Stimulated activated CD4-positive, alpha-beta T cell treated with anti-CD3 and anti-CD28 coated beads, TNF-alpha, amount 100 ng/mL, for 24 hours (primary cell): ENCODE measurements at regions not wholly inside any gene's neighbourhood (a gene's known extent, or its start where the extent isn't known, plus 50 kb on each side); places are given as distances from the start of the nearest gene placed in this dataset.

Source experiments
- DNase-seq, 3 experiments: peaks; one replicate each; pipeline ENCODE4 v3.0.0-alpha.2; 2020; ENCODE audit warnings: low read depth in 3 of 3

GRCh38 chr2:176612036-176612435, 342.8 kb downstream of the MTX2 start:
- DNase-seq = no peak

GRCh38 chr2:176612736-176613135, 343.5 kb downstream of the MTX2 start:
- DNase-seq = no peak

GRCh38 chr2:176613323-176613987, 344.2 kb downstream of the MTX2 start:
- DNase-seq = no peak

- DNase-seq = no peak
Observed at GRCh38 chr2:176614049-176614448, 344.8 kb downstream of the MTX2 start.

DNA sequence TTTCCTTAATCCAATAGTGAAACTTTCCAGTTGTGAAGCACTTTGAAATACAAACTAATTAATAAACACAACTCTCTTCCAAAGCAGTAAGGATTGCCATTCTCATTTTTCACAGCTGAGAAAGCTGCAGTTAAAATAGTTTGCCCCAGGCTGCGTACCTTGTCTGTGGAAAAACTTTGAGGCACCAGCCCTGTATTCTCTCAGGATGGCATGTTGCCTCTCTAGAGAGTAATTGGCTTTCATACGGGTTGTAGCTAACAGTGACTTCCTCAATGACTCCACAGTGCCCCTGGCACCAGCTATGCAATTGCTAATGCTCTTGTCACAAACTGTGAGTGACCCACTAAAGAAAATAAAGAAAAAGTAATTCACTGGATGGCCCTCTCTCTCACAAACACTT, 345.7 kb downstream of the MTX2 start:
- no peak for DNase-seq

GRCh38 chr2:176619504-176619903, 350.3 kb downstream of the MTX2 start:
- DNase-seq = no peak

DNA sequence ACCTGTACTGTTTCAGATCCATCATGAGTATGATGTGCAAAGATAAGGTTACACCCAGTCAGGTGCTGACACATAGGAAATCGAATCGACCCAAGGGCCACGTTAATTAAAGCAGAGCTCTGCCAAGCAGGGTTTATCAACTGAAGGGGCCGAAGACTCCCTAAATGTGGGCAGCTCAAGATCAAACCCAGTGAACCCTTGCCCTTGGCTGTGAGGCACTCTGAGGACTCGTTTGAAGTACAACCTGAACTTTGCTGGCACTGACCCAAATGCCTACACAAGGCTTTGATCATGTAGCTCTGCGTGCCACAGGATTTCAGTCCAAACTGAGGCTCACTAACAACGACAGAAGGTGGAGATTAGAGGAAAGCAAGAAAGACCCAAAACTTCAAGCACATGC, 352.1 kb downstream of the MTX2 start:
- no peak for DNase-seq

GRCh38 chr2:176622792-176623191, 353.6 kb downstream of the MTX2 start:
- DNase-seq = no peak

DNA sequence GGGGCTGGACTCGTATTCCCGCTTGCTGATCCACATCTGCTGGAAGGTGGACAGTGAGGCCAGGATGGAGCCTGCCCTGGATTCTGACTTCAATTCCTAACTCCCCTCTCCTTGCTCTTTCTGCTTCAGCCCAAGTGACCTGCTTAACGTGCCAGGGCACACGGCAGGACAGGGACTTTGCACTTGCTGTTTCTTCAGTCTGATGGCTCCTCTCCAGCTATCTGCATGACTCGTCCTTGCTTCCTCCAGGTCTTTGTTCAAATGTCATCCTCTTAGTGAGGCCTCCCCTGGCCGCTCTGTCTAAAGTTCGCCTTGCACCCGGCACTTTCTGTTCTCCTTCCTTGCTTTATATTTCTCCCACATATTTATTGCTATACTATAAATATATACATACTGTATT, 357.6 kb downstream of the MTX2 start:
- no peak for DNase-seq

DNA sequence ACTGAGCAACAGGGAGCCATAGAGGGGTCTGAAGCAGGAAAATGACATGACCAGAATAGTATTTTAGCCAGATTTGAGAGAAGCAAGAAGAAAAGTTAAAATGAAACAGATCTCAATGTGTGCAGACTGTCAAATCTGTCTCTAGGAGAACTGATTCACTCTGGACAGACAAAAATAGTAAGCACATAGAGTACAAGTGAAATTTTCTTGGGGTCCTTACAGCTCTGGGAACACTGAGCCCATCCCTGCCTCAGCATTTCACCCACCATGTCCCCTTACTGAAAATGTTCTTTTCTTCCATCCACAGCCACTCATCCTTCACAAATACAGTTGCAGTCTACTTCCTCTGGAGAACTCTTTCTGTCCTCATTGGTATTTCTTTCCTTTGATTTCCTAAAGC, 359.2 kb downstream of the MTX2 start:
- no peak for DNase-seq

GRCh38 chr2:176633754-176634153, 364.5 kb downstream of the MTX2 start:
- DNase-seq = no peak

- no peak for DNase-seq
Observed at GRCh38 chr2:176636401-176636800, 367.2 kb downstream of the MTX2 start.

DNA sequence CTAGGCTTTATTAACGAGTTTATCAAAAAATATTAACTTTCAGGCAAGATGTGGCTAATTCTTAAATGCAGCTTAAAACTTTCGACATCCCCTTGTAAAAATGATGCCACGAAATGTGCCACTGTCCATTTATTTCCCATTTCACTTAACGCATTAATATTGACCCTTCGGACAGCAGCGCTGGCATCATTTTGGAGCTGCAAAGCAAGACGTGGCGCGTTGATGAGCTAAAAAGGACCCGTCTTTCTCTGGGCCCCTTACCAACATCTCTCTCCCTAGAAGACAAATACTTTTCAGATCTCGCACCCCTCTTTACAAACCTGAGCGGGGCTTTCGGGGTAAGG, 367.9 kb downstream of the MTX2 start:
- DNase-seq = no peak

- peak in 1 of 3 experiments; percentile 4 for DNase-seq
Observed at GRCh38 chr2:176637486-176638166, 368.4 kb downstream of the MTX2 start.

GRCh38 chr2:176638167-176639015, 369.1 kb downstream of the MTX2 start:
- DNase-seq = peak; percentile 21 to 58 (median 27)

DNA sequence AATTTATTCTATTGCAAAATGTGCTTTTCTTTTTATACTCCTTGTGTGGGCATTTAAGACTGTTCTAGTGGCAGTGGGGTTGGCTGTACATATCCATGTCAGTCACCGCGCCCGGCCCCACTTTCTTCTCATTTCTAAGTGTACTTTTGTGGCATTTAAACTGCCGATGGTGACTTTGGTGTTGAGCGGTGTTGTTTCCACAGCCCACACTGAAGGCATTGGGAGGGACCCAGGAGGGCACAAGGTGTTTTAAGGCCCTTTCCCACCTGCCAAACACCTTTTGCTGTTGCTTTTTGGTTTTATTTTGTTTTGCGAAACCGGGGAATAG, 369.7 kb downstream of the MTX2 start:
- no peak for DNase-seq

DNA sequence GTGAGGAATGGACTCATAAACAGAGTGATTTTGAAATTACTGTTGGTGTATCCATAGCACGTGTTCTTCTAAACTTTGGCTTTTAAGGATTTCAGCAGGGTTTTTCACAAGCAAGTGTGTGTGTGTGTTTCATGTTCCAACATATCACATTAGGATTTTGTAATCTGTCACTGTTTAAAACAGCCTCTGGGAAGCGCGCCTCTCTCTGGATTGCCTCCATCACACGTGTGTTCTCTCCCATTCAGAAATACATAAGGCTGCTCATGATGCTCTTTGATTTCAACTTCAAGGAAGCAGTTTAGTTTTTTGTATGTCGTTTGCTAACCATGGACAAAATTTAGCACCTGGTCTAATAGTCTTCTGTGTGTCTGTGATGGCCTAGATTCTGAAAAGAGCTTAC, 370.4 kb downstream of the MTX2 start:
- DNase-seq = no peak

DNA sequence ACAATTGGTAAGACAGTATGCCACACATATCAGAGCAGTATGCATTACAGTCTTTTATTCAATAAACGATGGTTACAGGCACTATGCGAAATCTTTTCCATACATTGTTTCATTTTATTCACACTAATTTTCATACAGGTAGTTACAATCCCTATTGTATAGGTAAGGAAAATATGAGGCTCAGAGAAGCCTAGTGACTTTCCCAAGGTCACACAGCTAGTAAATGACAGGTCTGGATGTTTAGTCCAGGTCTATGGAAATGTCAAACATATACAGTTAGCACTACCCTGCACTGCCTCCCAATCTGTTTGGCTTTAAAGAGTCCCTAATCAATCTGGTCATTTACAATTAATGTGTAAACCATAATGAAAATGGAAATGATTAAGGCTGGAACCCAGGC, 372.2 kb downstream of the MTX2 start:
- no peak for DNase-seq

- no peak for DNase-seq
Observed at GRCh38 chr2:176642074-176642473, 372.8 kb downstream of the MTX2 start.

GRCh38 chr2:176643646-176644045, 374.4 kb downstream of the MTX2 start:
- DNase-seq = no peak

- DNase-seq = no peak
Observed at GRCh38 chr2:176645494-176645893, 376.3 kb downstream of the MTX2 start.

GRCh38 chr2:176646033-176646615, 376.9 kb downstream of the MTX2 start:
- no peak for DNase-seq
